Femur (tissue), 1 donor: ENCODE measurements at regions not wholly inside any gene's neighbourhood (a gene's known extent, or its start where the extent isn't known, plus 50 kb on each side); places are given as distances from the start of the nearest gene placed in this dataset.

Experiments used
- DNase-seq: peaks from one replicate; pipeline ENCODE4 v3.0.0-alpha.2; 2017

DNA sequence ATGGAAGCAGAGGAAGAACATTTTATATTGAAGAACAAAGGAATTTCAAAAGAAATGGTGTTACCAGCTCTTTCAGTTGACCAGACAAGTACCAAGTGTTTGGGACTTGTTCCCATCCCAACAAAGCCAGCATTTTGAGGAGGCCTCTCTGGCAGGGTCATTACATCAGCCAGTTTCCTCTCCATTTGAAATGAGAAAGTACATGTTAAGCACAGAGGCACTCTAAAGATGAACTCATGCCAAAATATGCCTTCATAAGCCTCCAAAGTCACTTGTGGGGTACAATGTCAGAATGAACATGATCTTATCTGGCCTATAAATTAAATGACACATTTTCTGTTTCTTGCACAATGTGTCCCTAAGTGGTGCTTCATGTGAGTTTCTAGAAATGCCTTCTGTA lies 223.9 kb downstream of the PRL start:
- no peak for DNase-seq

DNA sequence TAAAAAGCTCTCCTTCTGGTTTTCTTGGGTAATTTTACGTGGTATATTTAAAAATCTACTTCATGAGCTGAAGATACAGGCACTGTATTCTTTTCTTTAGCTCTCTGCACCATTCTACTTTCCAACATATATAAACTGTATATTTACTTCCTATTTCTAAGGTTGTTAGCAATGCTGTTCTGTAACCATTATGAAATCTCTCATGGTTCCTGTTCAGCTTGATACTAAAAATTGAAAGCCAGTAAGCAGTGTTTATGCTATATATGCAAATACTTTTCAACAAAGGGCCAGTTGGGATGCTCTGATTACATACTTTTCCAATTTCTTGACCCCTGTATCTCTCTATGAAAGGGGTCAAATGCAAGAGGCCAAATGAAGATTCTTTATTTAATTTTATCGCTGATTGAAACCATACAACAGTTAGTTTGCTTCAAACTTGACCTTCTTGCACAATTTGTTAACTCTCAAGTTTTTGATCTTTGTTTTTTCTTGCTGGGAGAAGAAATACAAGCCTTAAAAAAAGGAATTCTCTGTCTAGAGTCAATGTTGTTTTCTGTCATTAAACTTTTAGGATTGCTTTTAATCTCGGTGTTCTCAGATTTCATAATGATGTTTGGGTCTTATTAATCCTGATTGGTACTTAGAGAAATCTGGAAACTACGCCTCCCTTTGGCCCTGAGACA lies 223.2 kb downstream of the PRL start:
- no peak for DNase-seq

DNA sequence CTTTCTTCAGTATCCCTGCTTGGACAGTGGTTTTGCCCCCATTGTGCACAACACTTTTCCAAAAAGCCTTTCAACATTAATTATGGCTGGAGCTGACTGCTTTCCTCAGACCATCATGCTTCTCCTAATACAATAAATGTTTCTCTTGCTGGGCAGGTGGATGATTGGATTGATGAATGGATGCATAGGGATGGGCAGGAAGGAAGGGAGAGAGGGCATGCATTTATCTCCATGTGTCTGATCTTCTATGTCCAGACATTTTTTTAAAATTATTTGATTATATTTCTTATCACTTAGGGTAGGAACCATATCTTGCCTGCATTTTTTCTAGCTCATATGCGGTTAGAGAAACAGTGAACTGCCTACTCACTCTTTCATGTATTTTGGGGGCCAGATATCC lies 218.5 kb downstream of the PRL start:
- DNase-seq, result no peak

DNA sequence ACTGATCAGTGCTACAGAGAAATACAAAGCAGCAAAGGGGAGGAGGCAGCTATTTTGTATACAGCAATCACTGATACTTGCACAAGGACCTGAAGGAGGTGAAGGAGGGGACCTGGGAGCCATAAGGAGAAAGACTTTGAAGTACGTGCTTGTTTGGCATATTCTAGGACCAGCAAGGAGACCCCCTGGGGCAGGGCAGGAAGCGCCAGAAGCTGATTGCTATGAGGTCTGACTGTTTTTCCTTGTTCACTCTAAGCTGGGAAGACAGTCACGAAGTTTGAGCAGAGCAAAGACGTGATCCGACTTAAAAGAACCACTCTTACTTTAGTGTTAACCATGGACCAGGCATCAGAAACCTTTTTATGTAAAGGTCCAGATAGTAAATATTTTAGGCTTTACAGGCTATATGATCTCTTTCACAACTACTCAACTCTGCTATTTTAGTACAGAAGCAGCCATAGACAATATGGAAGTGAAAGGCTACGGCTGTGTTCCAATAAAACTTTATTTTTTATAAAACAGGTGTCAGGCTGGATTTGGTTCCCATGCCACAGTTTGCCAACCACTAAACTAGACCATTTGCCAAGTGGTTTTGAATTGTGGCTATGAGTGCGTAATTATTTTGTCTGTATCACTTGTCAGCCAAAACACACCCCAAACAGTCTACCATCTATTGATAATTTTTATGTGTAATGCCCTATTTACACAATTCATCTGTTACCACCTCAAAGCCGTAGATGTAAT lies 217.9 kb downstream of the PRL start:
- no peak for DNase-seq

DNA sequence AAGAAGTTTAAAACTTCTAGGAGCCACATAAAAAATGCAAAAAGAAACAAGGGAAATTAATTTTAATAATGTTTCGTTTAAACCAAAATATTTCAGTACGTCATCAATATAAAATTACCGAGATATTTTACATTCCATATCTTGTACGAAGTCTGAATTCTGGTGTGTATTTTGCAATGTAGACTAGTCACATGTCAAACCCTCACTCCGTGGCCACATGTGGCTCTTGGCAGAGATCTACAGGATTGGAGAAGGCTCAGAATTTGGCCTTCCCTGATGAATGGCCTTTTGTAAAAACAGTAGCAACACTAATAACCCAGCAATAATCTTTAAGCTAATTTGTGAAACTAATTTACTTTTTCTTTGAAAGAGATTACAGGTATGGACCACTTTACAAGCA lies 217.1 kb downstream of the PRL start:
- DNase-seq, result no peak

DNA sequence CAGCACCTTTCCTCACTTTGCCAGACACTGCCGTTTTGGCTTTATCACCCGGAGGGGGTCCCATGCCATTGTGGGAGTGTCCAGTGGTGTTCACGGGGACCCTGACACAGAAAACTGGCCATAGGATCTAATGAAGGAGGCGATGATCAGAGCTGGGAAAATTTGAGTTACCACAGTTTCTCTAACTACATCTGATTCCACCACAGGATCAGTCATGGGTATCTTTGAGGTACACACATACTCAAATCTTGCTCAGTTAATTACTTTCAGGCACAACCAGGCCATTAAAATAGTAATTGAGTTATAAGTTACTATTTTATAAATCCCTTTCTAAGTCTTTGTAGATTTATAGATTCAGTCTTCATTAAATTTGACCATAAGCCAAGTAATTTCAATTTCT lies 215.1 kb downstream of the PRL start:
- no peak for DNase-seq

DNA sequence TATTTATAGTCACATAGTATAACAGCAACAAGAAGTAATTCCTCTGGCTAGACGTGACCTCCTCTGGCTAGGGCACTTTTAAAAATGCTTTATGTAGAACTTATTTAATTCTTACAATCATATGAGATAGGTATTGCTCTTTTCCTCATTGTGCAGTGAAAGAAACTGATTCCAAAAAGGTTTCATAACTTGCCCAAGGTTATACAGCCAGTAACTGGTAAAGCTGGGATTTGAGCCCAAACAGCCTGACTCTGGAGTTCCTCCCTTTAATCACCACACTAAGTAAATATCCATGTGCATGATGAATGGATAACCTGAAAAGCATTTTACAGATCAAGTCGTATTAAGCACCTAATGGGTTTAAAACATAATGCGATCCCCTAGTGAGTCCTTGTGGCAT lies 214.6 kb downstream of the PRL start:
- DNase-seq, result no peak

DNA sequence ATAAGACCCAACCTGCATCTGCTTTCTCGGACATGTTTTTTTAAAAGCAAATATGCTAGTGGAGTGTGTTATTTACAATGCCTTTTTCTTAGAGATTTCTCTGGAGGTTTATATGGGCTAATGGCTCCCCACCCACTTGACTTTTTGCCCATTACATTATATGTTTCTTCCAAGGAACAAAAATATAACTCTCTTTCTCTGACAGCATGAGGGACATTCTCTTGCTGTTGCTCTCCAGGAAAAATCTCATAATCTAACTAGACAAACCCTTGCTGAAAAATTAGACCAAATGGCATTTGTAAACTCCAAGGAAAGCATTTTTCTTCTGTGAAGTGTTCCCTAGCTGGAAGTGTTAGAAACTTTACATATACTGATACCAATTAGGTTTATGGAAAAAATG lies 213.7 kb downstream of the PRL start:
- no peak for DNase-seq

DNA sequence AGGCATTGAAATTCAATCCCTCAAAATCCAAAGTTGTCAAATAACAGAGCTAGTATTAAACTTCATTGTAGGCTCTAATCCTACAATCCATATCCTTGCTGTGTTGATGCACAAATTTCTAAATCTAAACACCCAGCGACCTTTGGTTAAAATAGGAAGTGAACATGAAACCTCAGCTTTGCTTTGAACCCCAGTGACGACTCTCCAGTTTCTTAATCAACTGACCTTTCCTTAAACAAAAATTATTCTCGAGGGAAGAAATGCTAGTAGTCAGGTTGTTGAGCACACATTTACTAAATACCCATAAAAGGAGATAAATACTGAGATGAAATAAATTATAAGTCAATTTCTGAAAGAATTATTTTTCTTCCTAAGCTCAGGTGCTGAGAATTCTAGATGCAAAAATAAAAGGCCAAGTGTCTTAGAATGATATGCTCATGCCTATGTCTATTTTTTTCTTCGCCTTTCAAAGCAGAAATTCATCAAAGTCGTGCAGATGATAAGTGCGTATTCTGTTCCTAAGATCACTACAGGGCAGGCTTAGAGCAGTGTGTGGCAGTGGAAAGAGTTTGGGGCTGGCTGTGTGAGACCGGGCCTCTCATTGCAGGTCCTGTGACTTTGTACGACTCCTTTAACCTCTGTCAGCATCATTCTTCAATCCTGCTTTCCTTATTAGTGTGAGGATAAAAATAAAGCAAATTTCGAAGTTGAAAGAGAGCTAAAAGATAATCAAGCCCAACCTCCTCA lies 208.7 kb downstream of the PRL start:
- no peak for DNase-seq

DNA sequence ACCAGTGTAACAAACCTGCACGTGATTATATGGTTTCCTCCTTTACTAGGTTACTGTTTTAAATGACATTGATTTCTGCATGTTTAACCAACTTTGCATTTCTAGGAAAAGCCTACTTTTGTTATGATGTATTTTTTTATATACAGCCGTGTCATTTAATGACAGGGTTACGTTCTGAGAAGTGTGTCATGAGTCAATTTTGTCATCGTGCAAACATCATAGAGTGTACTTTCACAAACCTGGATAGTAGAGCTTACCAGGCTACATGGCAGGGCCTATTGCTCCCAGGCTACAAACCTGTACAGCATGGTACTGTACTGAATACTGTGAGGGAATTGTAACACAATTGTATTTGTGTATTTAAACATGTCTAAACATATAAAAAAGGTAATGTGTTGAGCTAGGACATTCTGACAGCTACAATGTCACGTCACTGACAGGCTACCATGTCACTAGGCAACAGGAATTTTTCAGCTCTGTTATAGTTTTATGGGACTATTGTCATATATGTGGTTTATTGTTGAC lies 205.3 kb downstream of the PRL start:
- no peak for DNase-seq

DNA sequence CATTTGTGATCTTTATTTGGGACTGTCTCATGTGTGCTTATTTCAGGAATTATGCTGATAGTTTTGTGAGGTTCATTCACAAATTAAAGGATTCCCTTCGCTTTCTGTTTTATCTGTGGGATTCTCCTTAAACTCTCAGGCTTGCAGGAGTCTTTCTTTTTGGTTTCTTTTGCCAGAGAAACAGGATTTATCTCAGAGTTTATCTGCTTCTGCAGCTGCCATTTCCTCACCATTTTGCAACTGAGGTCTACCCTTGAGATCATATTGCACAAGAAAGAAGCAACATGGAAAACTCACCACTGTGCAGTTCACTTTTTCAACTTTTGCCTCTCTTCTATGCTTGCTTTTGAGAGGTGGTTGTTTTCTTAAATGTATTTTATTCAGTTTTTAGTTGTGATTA lies 201.0 kb downstream of the PRL start:
- no peak for DNase-seq

DNA sequence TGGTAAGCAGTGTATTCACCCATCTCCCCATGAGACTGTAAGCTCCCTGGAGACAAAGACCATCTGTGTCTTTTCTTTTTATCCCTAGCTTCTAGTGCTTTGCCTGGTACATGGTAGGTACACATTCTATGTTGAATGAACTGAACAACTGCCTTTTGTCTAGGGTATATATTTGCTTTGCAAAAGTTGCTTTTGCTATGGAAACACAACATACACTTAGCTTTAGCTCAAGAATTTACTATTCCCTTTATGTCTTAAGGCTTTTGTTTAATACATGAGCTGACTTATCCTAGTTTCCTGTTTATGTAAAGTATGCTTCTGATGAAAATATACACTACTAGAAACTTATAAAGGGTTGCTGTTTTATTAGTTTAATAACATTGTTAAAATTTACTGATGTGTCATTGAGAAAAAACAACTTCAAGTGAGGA lies 198.2 kb downstream of the PRL start:
- DNase-seq, result no peak

DNA sequence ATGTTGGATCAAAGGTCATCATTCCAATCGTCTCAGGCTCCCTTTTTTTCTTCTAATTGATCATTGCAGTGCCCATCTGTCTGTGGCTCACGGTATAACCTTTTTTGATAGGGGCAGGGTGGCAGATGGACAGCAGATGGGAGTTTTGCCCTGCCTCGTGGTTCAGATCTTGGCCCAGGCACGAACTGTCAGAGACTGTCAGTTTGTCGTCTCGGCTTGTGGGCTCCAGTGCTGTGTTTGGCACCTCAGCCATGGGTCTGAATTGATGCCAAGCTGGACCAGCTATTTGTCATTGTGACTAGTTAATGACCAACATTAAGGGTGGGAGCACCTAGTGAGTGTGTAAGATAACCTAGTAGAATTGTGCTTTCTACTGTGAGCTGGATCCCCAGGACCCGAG lies 197.6 kb downstream of the PRL start:
- no peak for DNase-seq

DNA sequence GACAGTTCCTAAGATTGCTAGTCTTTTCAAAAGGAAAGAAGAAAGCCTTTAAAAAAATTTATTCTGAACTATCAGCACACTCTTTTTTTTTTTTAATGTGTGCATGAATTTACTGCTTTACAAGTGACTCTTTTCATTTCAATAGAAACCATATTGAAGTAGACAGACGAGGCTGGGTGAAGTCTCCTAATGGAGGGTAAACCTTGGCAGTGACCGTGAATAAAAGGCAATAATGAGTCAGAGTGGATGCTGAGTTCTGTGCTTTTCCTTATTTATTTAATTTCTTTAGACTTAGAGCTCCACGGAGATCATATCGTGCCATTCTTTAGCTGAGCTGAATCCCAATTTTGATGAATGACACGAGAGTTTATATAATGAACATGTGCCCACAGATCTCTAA lies 196.9 kb downstream of the PRL start:
- no peak for DNase-seq

DNA sequence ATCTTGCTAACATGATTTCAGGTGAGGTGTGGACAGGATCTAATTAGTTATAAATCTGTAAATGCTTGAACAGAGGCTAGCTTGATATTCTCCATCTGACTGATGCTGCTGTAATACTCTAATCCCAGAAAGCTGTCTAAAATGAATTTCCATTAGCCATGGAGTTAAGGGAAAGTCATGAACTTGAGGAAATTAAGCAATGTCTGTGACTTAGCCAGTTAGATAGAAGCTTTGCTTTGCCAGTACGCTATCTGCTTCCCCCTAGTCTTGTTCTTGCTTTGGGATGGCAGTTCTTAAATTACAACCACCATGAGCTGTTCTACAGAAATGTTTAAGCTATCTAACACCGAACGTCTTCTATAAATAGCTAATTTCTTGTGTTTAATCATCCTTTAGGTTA lies 195.7 kb downstream of the PRL start:
- no peak for DNase-seq

DNA sequence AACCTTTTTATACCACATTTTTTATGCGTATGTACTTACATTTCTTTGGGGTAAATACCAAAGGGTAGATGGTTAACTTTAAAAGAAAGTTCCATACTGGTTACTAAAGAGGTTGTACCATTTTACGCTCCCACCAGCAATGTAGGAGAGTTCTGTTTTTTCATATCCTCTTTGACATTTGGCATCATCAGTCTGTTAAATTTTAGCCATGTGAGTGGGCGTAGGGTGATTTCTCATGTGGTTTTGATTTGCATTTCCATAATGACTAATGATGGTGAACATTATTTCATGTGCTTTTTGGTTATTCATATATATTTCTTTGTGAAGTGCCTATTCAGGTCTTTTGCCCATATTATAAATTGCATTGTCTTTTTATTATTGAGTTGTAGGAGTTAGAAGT lies 194.2 kb downstream of the PRL start:
- DNase-seq, result no peak

DNA sequence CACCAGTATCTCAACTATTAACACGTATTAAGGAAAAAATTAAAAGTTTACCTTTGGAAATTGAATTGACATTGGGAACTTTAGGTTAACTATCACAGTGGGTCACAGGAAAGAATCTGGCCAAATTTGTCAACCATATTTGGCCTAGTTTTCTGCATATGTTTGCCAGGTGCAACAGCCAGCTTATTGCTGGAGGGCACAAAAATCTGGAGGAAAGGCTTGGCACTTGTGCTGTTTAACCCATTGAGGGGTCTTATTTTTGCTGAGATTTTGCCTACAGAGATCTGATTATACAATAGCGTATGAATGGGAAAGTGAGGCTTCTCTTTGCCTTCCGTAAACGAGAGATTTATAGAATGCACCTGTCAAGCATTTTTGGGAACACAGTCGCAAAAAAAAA lies 190.4 kb downstream of the PRL start:
- no peak for DNase-seq

DNA sequence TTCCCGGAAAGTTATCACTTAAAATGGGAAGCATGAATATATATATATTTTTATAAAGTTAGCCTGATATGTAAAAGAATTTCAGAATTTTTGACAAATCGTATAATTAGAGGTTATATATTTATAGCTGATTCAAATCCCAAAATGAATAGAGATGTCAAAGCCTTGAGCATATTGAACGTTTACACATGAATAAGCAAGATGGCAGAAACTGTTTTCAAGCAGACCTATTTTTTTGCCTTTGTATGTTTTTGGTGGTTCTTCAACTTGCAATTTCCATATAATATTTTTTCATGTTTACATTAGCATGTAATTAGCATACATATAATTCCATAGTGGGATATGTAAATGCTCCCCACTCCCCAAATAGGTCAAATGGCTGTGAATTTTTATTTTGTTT lies 189.9 kb downstream of the PRL start:
- DNase-seq, result no peak

DNA sequence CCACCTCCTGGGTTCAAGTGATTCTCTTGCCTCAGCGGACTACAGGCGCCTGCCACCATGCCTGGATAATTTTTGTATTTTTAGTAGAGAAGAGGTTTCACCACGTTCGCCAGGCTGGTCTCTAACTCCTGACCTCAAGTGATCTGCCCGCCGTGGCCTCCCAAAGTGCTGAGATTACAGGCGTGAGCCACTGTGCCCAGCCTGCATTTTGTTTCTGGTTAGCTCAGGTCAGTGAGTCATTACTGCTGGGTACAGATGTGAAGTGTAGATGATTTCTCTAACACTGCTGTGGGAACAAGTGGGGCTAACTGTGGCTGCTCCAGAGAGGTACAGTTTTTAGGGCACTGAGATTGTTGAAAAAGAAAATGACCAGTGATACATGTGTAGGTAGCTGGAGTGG lies 188.6 kb downstream of the PRL start:
- no peak for DNase-seq

DNA sequence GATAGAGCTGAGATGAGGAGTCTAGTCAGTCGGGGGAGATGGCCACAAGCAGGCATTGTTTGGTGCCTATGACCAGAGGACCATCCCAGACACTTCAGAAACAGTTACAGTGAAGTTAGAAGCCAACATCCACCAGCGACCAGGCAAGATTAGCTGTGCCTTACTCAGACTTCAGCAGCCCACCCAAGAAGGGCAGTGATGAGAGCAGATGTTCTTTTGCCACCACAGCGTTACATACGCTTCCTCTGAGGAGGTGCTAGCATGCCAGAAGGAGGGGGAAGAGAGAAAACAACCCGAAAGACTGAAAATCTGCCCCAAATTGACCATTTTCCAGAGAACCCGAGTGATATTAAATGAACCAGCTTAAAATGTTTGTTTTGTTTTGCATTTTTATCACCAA lies 186.8 kb downstream of the PRL start:
- DNase-seq, result no peak

DNA sequence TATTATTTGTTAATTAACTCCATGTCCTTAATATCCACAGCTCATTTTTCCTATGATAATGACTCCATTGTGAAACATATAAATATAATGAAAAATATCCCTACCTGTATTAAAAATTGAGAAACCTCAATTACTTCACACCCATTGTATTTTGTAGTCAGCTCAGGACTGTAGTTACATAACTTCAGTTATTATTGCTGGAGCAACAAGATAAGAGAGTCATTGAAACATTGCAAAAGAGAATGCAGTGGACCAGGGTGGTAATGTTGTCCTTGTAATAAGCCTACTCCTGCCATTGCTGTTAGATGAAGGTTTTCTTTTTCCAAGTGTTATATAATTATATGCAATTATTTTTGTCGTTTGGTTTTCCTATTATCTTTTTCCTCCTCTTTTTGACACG lies 184.4 kb downstream of the PRL start:
- no peak for DNase-seq

DNA sequence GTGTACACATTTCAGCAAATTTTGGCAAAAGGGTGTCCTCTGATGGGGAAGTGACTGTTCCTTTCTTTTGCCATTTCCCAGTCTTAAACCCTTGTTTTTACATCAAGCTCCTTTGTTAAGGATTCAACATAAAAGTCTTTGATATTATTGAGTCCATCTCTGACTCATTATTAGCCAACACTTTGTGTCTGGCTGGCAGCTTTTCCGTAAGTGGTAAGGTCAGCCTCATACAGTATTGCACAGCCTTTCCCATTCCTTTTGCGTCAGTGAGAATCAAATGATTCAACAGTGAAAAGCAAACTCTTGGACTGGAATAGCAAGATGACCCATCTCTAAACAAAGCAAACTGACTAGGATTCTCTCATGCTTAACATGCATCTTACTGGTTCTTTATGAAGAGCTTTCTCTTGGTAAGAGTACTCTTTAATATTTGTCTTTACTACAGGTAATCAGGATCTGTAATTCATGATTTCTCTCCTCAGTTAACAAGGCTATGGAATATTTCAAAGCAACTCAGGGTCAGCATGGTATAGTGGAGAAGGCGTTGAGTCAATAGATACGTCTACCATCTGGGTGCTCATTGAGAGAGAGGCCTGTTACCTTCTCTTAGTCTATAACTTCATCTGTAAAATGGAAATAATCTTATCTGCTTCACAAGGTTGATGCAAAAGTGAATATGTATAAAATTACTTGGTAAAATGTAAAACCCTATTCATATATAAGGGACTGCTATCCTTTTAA lies 183.6 kb downstream of the PRL start:
- no peak for DNase-seq

DNA sequence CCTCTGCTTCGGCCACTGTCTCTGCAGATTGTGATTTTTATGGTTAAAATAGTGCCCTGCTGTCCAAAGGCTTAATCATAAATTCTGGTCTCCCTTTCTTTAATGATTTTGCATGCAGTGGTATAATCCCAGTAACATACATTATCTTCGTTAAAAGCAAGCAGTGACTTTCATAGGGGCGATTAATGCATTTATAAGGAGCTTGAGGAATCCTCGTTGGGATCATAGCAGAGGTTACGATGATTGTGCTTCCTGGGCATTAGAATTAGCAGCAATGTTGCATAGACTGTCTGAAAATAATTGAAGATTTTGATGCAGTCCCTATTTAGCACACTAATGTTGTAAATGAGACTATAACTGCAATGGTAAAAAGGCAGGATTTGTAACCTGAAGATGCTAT lies 181.3 kb downstream of the PRL start:
- DNase-seq, result no peak
